ENCODE measurements at regions not wholly inside any gene's neighbourhood (a gene's known extent, or its start where the extent isn't known, plus 50 kb on each side); places are given as distances from the start of the nearest gene placed in this dataset.
"Not testable (repeated sequence)": the region's sequence is repeated elsewhere in the genome, so short reads cannot be mapped to it uniquely, and the experiment has no call there.

DNA sequence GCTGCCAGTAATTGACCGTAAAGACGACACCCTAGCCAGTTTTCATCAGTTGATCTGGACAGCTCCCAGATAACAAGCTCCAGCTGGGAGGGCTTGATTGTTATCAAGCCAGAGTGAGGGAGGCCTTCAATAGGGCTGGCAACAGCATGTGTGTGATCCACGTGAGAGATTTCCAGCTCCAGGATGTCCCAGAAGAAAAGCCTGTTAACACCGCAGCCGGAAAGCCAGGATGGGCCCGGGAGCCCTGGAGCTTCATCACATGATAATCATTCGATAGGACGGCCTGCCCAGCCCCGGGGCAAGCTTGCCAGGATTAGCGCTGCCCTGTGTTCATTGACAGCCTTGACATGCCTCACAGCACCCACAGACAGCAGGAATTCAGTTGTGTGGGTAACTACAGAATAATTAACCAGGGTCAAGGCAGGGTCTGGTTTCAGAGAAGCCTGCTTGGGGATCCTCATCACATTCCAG, 182.5 kb downstream of the C1D start:
- DNase-seq: peak; percentile 66

DNA sequence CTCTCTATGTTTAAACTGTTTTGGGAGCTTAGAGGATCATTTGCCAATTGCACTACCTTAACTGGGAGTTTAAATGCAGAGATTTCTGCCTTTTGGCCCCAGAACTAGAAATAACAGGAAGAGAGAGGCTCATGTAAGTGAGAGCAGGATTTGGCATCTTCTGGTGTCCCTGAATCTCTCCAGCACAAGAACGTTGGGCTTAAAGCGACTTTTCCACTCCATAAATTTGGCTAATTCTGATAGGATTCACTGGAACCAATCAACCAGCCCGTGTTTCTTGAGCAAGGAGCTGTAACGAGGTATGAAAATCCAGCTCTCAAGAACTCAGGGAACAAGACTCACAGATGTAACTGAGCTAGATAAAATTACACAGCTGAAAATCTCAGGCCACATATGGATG, 181.0 kb downstream of the C1D start:
- DNase-seq: no peak

DNA sequence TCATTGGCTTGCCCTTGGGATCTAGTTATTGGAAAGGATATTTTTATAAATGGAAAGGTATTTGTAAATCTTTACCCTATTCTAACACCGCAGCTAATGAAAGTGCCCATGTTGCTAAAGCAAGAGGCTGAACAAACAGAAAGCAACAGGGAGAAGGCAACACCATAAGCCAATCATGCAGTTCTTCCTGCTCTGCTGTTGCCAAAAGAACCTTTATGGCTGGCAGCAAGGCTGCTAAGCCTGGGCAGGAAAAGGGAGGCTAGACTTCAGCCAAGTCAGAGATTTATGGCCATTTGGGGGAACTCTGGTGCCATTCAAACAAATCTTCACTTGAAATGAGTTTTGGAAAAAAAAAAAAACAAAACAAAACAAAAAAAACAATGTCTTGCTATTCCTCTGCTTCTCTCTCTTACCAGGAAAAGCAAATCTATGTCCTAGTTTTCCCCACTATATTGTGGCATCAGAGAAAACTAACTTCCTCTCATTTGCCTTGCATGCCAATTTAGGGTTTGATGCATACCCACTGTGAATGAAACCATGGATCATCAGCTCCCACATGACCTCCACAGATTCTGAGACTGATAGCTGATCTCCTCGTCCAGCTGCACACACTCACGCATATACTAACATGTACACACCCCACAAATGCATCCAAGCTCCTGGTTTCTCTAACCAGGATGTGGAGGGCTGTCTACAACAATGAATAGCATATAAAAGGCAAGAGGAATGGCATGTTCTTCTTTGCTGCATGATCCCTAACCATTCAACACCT, 179.3 kb downstream of the C1D start:
- DNase-seq: no peak

DNA sequence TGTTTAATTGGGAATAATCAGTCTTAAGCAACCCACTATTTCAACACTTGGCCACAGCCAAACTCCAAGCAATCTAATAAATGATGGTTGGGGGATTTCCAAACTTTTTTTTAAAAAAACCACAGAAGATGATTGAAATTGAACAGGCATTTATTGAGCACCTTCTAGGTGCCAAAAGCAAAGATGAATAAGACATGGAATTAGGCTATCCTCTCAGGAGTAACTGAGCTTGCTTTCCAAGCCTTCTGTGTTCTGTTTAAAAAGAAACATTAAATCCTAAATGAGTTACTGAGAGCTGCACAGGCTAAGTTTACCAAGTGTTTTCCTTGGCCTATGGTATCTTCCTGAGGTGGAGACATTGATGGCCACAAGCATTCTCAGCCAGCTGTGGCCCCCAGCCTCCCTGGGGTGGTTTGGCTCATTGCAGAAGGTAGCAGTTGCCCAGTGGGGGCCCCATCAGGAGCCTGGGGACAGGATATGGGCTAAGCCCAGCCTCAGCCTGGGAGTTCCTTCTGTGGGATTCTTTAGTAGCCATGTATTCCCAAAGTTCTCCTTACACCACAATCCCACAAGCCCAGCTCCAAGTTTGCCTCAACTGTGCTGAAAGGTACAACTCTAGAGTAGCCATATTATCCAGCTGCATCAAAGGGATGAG, 174.3 kb downstream of the C1D start:
- no peak for DNase-seq

DNA sequence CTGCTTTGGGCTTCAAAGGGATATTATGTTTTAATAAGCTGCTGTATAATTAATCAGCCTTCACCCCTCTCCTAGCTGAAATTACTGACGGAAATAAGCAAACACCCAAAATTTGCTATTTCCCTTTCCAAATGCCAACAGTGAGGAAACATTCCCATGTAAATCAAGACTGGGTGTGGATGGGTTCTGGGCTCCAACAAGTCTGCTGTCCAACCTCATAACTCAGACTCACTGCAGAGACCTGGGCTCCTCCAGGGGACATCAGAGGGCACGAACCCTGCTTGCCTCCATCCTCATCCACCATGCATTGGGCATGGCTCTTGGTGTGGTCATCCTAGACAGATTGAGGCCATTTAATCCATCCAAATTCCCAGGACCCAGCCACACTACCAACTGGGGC, 173.7 kb downstream of the C1D start:
- DNase-seq: no peak

DNA sequence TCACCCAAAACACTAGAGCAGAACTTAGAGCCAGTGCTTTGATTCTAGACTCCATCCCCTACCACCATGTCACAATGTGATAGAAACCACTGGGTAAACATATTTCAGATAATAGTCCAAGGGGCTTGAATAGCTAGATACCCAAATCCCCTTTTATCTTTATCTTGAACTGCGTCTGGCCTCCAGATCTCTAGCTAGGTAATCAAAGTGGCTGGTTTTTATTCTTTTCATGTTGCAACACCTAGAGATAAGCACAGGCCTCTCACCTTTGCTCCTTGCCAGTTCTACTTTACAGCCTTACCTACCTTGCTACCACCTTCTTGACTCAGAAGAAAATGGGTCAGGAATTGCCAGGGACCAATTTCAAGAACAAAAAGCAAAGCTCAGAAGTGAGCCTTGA, 171.2 kb downstream of the C1D start:
- no peak for DNase-seq

DNA sequence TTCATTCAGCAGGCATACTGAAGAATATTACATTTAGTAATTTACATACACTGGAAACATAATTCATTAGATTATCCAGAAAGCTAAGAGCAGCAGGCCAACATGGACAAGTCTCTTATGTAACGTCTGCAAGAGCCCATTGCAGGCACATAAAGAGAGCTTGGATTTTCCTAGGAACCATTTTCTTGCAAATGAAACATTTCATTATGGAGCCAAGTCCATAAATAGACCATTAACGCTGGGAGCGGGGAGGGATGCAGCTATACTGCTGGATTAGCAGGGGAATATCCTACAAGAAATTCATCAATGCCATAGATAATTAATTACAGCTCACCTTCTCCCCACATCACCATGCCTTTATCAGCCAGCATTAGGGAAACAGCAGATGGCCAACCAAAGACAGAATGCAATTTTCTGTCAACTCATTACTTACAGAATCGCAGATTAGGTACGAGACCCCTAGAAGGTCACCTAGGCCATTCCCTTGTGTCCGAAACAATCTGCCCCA, 170.4 kb downstream of the C1D start:
- DNase-seq: no peak

DNA sequence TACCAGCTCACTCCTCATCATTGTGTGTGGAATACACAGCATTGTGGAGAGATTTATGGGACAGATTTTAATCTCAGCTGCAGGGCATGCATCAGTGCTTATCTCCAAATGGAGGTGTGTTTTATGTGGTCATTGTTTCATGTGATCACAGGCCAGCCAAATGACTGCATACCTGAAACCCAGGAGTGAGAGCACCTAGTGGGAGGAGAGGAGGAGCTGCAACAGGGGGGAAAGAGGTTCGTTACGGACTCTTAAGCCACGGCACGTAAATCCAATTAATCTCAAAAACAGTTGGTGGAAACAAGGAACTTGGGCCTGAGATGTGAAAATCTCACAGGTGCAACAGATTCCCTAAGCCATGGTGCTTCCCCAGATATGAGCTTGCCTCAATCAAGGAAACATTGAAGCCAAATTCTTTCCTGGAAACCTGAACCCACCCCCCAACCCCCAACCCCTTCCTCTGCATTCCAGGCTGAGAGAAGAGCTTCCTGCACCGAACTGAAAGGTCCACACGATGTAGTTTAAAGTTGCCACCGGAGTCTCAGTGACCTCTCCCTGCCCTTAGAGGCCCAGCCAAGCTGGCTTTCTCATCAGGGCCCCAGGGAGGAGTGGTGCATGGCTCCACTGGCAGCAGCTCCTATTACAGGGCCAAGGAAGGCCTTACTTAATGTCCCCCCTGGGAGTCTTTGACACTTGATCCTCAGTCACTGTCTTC, 167.4 kb downstream of the C1D start:
- no peak for DNase-seq

DNA sequence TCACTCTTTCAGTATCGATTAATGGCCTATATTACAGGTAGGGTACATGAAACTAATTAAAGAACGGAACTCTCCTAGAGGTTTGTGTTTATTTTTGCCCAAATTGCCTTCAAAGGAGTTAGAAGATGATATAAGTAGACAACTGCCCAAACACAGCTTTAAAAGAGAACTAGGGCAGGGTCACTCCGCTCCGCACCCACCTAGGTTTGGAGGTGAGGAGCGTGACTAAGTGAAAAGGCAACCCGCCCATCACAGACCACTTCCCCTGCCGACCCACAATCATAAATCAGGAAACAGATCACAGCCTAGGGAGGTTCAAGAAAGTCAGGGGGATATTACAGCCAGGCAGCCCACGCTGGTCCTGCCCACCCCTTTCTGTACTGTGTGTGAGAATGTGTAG, 166.7 kb downstream of the C1D start:
- DNase-seq: no peak

DNA sequence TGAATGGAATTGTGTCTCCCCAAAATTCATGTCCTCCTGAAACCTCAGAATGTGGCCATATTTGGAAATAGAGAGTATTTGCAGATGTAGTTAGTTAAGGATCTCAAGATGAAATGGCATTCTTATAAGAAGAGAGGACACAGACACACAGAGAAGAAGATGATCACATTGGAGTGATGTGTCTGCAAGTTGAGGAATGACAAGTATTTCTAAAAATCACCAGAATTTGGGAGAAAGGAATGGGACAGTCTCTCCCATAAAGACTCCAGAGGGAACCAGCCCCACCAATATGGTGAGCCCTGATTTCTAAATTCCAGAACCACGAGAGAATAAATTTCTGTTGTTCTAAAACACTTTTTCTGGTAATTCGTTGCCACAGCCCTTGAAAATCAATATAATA, 166.3 kb downstream of the C1D start:
- DNase-seq: no peak

DNA sequence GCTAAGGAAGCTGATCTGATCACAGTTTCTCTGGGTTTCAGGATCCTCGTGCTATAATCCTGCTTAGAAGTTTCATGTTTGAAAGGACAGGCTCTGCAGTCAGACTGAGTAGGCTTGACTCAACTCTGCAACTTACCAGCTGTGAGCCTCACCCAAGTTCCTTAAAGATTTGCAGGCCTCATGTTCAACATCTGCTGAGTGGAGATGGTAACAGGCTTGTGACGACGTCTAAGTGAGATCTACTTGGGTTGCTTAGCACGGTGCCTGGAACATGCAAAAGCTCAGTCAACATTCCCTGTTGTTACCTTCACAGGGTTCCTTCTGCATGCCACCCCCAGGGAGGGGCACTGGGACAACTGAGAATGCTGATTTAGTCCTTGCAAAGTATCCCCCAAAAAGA, 164.2 kb downstream of the C1D start:
- no peak for DNase-seq

DNA sequence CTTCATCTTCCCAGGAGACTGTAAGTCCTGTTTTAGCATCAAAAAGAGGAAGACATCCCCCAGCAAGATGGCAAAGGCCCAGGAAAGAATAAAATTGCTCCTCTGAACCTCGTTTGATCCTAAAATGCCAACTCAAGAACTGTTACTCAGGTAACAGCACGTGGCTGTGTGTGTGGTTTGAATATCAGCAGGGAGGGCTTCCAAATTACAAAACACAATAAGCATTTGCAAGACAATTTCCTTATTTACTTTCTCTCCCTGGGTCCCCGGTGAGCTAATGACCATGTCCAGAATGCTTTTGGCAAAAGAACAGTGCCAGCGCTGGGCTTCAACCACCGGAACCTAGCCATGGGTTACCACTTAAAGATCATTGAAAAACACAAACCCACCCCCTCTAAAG, 163.6 kb downstream of the C1D start:
- DNase-seq: no peak

DNA sequence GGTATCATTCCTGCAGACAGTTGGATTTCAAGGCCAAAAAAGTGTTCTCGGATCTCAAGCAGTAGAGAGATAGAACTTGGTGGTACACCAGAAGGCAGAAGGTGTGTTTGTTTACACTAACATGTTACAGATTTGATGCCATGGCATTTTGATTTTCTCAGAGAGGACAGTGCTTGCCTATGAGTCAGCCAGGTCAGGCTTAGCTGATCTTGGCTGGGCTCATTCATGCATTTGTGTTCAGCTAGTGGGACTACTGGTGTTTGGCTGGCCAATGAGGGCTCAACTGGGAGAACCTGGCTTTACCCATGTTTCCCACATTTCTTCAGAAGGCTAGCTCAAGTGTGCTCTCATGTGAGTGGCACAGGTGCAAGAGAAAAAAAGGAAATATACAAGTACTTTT, 162.0 kb downstream of the C1D start:
- DNase-seq: no peak

DNA sequence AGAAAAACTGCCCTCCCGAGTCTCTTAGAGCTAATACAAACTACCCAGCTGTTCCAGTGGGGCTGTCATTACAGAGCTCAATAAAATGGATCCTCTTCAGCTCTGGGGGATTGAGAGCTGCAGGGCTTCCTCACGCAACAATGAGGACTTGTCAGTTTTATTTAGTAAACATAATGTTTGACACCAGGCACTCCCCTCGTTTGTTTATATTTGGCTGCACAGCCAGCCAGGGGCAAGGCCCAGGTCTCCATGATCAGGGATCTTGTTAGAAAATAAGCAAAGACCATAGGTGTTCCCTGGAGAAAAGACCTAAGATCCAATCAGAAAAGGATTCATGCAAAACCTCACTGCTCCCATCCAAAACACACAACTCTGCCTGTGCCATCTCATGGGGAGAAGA, 158.2 kb downstream of the C1D start:
- DNase-seq: no peak

DNA sequence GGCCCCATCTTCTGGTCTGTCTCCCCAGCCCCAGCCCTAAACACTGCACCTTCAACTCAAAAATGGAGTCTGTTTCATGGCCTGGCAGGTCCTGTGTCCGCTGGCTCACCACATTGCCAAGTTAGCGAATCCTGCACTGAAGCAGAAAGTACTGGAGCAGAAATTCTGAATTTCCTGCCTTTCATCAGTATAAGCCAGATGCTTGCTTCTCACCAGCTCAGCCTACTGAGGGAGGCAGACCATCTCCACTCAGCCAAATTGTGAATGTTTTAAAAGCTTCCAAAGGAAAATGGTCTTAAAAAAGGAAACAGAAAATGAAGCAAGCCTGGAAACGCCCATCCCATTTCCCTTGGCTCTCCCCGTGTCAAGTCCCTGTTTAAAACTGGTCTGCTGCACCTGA, 157.8 kb downstream of the C1D start:
- no peak for DNase-seq

DNA sequence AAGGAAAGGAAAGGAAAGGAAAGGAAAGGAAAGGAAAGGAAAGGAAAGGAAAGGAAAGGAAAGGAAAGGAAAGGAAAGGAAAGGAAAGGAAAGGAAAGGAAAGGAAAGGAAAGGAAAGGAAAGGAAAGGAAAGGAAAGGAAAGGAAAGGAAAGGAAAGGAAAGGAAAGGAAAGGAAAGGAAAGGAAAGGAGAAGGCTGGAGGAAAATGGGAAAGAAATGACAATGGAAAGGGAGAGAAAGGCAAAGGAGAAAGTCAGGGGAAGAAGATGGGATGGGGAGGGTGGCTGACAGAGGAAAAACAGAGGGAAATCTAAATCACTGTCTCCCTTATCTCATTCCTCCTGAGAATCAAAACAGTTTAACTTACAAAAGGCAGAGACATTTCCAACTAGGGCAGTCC, 156.3 kb downstream of the C1D start:
- not testable (repeated sequence) for DNase-seq

DNA sequence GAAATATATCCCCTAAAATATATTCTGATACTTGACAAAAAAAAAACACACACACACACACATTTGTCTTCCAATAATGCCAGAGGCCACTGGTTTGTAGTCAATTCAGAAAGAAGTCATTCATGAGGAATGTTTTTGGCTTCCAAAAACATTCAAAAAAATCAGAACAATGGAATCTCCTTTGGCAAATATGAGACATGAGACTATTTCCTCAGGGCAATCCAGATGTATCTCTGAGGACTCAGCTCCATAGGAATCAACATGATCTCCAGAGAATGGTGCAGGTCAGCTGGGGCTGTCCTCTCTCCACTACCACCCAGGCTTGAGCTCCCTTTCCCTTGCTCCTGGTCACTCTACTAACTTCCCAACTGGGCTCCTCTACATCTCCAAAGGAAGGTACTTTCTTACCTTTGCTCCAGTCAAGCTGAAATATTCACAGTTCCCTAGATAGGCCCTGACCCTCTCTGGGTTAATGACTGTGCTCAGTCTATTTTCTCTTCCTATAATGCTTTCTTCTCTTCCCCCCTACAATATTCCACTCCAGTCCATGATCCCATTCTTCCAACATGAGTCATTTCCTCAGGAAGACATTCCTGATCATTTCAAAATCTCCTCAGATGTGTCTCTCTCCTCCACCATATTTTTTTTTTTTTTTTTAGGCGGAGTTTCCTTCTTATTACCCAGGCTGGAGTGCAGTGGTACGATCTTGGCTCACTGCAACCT, 145.3 kb downstream of the C1D start:
- DNase-seq: no peak

DNA sequence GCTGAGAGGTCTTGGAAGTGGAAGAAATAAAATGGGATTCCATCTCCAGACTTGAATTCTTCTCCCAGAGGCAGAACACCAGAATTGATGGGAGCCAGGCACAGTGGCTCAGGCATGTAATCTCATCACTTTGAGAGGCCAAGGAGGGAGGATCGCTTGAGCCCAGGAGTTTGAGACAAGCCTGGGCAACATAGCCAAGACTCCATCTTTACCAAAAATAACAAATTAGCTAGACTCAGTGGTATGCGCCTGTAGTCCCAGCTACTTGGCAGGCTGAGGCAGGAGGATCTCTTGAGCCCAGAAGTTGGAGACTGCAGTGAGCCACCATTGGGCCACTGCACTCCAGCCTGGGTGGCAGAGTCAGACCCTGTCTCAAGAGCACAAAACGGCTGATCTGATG, 144.3 kb downstream of the C1D start:
- DNase-seq: no peak

DNA sequence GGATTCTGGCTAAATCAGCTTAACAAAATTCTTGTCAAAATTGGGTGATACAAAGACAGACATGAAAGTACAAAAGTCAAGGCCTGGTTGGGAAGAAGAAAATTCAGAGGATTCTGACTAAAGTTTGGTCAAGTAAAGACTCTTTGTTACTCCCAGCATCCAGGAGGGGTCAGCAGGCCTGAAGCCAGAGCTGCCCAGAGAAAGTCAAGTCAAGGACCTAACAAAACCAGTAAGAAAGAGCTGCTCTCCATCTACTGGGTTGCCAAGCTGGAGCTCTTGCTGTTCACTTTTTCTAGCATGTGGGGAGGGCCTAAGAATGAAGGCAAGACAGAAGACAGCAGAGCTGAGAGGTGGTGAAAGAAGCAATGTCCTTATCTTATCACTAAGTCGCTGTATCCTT, 143.3 kb downstream of the C1D start:
- DNase-seq: no peak

DNA sequence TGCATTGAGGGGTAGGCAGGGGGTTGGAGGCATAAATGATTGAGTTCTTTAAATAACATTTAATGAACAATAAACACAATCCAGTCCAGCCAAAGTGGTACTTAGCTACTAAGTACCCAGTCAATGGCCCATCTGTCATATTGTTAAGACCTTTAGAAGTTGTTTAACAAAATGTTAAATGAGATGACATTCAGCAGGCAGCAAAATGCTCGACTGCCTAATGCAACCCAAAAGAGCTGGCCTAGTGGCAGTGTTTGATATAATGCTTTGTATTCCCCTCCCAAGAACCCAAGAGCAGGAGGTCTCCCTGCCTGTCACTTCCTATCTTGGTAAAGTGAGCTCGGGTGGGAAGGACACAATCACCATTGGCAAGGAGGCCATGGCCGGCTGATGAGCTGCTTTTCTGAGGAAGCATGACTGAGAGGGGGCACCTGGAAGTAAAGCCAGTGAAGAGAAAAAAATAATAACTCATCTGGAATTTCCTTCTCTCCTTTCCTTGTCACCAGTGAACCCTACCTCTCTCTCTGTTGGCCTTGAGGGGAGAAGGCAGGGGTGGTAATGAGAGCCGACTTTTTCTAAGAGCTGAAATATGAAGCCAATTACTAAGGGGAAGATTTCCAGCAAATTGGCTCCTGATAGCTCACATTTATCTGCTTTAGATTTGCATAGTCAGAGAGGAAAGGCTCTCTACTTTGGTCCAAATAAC, 140.6 kb downstream of the C1D start:
- DNase-seq: no peak

DNA sequence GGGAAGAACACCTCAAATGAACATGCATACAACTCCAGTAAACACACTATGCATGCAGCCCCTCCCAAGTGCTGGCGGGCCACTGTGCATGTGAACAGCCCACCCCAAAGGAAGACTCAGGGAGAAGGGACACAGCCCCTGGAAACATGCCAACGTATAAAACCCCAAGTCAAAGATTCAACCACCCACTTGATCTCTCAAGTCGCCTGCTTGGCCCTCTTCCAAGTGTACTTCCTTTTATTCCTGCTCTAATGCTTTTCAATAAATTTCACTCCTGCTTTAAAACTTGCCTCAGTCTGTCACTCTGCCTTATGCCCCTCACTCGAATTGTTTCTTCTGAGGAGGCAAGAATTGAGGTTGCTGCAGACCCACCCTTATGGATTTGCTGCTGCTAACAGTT, 139.1 kb downstream of the C1D start:
- DNase-seq: no peak

DNA sequence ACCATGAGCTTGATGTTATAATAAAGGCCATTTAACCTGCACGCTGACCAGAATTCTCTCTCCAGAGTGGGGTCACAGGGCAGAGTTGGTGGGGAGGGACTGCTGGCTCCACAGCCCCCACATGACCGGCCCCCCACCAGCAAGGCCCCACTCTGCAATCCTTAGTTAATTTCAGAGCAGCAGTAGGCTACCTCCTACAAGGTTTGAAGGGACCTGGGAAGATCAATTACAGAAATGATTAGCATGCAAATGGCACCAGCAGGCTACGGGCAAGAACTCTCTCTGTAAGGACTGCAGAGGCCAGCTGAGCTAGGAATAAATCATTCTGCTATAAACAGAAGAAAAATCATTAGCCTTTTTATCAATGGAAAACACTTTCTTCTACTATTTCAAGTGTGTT, 135.3 kb downstream of the C1D start:
- DNase-seq: no peak

DNA sequence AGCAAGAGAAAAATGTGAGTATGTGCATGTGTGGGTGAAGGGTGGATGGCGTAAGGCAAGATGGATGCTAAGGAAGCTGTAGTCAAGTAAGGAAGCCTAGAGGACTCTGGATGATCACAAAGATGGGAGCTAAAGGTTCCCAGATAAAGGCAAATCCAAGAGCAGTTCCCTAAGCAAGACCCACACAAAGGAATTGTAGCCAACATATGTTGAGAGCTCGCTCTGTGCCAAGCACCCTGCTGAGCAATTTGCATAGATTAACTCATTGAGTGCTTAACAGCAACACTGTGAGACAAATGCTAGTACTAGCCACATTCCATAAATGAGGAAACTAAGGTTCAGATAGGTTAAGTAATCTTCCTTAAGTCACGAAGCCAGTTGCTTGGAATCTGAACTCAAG, 132.6 kb downstream of the C1D start:
- DNase-seq: no peak

Data from islet precursor cell (in vitro differentiated cells).